ENCODE measurements at regions not wholly inside any gene's neighbourhood (a gene's known extent, or its start where the extent isn't known, plus 50 kb on each side); places are given as distances from the start of the nearest gene placed in this dataset.

DNA sequence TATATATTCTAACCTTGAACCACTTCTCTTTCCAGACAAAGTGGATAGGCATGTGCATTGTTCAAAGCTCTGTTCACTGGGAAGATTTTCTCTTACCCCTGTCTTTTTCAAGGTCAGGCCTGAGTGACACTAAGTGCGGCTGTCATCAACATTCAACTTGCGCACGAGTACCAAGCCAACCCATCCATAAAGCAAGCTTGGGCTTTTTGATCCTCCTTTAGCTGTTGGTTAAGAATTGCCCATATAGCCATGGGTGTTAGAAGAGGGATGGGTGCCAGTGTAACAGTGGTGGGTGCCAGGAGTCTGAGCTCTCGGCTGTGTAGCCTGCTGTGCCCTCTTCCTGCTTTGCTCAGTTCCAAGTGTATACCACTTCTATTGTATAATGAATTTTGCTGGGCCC is 136.1 kb downstream of the GLUL start:
- H2BK5ac ChIP-seq (ENCODE audit: insufficient read length, low read length): no peak overlapping the region
- no peak overlapping the region for H2AFZ ChIP-seq (ENCODE audit: low read length)
- H3K4ac ChIP-seq (ENCODE audit: low read depth, low read length): no peak overlapping the region
- Mint-ChIP-seq H3K27ac (no peak overlapping the region), H3K4me3 (no peak overlapping the region), H3K27me3 (ENCODE audit: low read depth) (no peaks in the 10 kb centered on the region; the same call in 1 of the 2 replicates), H3K9me3 (no peaks in the 10 kb centered on the region), H3K36me3 (ENCODE audit: insufficient read depth in 1 of 3, low read depth in 3 of 3) (no peaks in the 10 kb centered on the region), H3K4me1 (no peaks in the 10 kb centered on the region)
- H3K27ac ChIP-seq (ENCODE audit: insufficient read length, low read depth, low read length): no peak overlapping the region
- H2AK5ac ChIP-seq (ENCODE audit: insufficient read length, low read length): no peak overlapping the region
- TF ChIP-seq, protein P1, sequence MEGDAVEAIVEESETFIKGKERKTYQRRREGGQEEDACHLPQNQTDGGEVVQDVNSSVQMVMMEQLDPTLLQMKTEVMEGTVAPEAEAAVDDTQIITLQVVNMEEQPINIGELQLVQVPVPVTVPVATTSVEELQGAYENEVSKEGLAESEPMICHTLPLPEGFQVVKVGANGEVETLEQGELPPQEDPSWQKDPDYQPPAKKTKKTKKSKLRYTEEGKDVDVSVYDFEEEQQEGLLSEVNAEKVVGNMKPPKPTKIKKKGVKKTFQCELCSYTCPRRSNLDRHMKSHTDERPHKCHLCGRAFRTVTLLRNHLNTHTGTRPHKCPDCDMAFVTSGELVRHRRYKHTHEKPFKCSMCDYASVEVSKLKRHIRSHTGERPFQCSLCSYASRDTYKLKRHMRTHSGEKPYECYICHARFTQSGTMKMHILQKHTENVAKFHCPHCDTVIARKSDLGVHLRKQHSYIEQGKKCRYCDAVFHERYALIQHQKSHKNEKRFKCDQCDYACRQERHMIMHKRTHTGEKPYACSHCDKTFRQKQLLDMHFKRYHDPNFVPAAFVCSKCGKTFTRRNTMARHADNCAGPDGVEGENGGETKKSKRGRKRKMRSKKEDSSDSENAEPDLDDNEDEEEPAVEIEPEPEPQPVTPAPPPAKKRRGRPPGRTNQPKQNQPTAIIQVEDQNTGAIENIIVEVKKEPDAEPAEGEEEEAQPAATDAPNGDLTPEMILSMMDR (conservative IDR thresholded peaks at IDR 0.05): no peak
- H4K5ac ChIP-seq (ENCODE audit: insufficient read length, low read depth, low read length): no peak overlapping the region
- H2BK20ac ChIP-seq (ENCODE audit: low read depth, low read length, poor library complexity, severe bottlenecking): no peak overlapping the region
- no peak for DNase-seq
- no peaks in the 10 kb centered on the region for H3K79me2 ChIP-seq (ENCODE audit: insufficient read depth, low read length)
- H2BK12ac ChIP-seq (ENCODE audit: insufficient read length, low read depth, low read length): no peak overlapping the region
- no peak overlapping the region for H3K4me2 ChIP-seq (ENCODE audit: insufficient read depth, insufficient read length, low read length)
- no peak overlapping the region for H4K8ac ChIP-seq (replicated peaks; ENCODE audit: insufficient read length, low read depth, low read length)
- no peak overlapping the region for H3T11ph ChIP-seq (ENCODE audit: low read length)
- H3K18ac ChIP-seq (ENCODE audit: insufficient read length, low read depth, low read length): no peak overlapping the region
- H3K9me3 ChIP-seq (ENCODE audit: control insufficient read depth, low read depth, low read length): no peaks in the 10 kb centered on the region
- H4K91ac ChIP-seq (ENCODE audit: insufficient read length, low read depth, low read length): no peak overlapping the region
- no peaks in the 10 kb centered on the region for H4K20me1 ChIP-seq (ENCODE audit: control insufficient read depth, insufficient read depth, insufficient read length)
- no peak overlapping the region for H3K14ac ChIP-seq (ENCODE audit: insufficient read depth, low read length)
- H2BK15ac ChIP-seq (ENCODE audit: low read depth, low read length): no peak overlapping the region
- no peaks in the 10 kb centered on the region for H3K23me2 ChIP-seq (ENCODE audit: insufficient read length, low read depth, low read length, poor library complexity, severe bottlenecking)
- no peaks in the 10 kb centered on the region for H3K27me3 ChIP-seq (ENCODE audit: insufficient read depth, low read length)
- no peak overlapping the region for H3K56ac ChIP-seq (ENCODE audit: insufficient read length, low read depth, low read length)
- no peak overlapping the region for H3K23ac ChIP-seq (ENCODE audit: insufficient read length, low read depth, low read length)
- no peak overlapping the region for H3K9ac ChIP-seq (ENCODE audit: extremely low read depth, insufficient read length, low read length)
- no peaks in the 10 kb centered on the region for H3K4me1 ChIP-seq (ENCODE audit: insufficient read depth, low read length)
- WGBS (ENCODE audit: extremely low coverage, insufficient read length, low lambda C conversion rate): no CpG with 5 or more reads among the region's 4 CpGs
- H3K79me1 ChIP-seq (ENCODE audit: insufficient read depth, low read depth, low read length, poor library complexity, severe bottlenecking): no peaks in the 10 kb centered on the region
- no peak overlapping the region for H2BK120ac ChIP-seq (ENCODE audit: low read depth, low read length, poor library complexity, severe bottlenecking)

All from H9 (cell line).